ENCODE measurements at regions not wholly inside any gene's neighbourhood (a gene's known extent, or its start where the extent isn't known, plus 50 kb on each side); places are given as distances from the start of the nearest gene placed in this dataset.

GRCh38 chr22:48351376-48352085 is 1476.1 kb downstream of the BRD1 start:
- TF ChIP-seq, protein P1, sequence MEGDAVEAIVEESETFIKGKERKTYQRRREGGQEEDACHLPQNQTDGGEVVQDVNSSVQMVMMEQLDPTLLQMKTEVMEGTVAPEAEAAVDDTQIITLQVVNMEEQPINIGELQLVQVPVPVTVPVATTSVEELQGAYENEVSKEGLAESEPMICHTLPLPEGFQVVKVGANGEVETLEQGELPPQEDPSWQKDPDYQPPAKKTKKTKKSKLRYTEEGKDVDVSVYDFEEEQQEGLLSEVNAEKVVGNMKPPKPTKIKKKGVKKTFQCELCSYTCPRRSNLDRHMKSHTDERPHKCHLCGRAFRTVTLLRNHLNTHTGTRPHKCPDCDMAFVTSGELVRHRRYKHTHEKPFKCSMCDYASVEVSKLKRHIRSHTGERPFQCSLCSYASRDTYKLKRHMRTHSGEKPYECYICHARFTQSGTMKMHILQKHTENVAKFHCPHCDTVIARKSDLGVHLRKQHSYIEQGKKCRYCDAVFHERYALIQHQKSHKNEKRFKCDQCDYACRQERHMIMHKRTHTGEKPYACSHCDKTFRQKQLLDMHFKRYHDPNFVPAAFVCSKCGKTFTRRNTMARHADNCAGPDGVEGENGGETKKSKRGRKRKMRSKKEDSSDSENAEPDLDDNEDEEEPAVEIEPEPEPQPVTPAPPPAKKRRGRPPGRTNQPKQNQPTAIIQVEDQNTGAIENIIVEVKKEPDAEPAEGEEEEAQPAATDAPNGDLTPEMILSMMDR (IDR thresholded peaks at IDR 0.05 in 2 of 3, conservative IDR thresholded peaks at IDR 0.05 in 1 of 3; ENCODE audit: borderline replicate concordance in 1 of 3, insufficient read depth in 1 of 3, low read depth in 2 of 3, low read length in 2 of 3), result no peak
- TF ChIP-seq EZH2phosphoT487 (IDR thresholded peaks at IDR 0.05; ENCODE audit: borderline replicate concordance) (no peak), SP1 (IDR thresholded peaks at IDR 0.05; ENCODE audit: low read depth) (no peak), POLR2AphosphoS5 (IDR thresholded peaks at IDR 0.05; ENCODE audit: low read depth, low read length) (no peak), SIN3A (IDR thresholded peaks at IDR 0.05; ENCODE audit: low read depth) (no peak), RAD21 (IDR thresholded peaks at IDR 0.05; ENCODE audit: low read depth) (no peak), POLR2A (IDR thresholded peaks at IDR 0.05; ENCODE audit: borderline replicate concordance, extremely low read depth, insufficient read depth, insufficient read length) (no peak), ZBTB33 (IDR thresholded peaks at IDR 0.05; ENCODE audit: extremely low read depth, insufficient replicate concordance, low read length) (no peak), ZNF274 (IDR thresholded peaks at IDR 0.05; ENCODE audit: low read depth, low read length) (no peak), FOSL1 (IDR thresholded peaks at IDR 0.05; ENCODE audit: low read depth) (no peak)
